IPS DF 6.9 (cell line): ENCODE measurements at regions not wholly inside any gene's neighbourhood (a gene's known extent, or its start where the extent isn't known, plus 50 kb on each side); places are given as distances from the start of the nearest gene placed in this dataset.

ENCODE experiments used
- DNase-seq: peaks from one replicate; pipeline ENCODE4 v3.0.0-alpha.2; 2013; ENCODE audit warnings: low read depth, low spot score
- H3K27ac ChIP-seq: one replicate; pipeline ENCODE4 v1.5.1; 2013; ENCODE audit warnings: low read length, control low read depth
- H3K27me3 ChIP-seq: 2 replicates; pipeline ENCODE4 v1.6.1; 2013; ENCODE audit warnings: mild to moderate bottlenecking, low read length; ENCODE audit not compliant: control insufficient read depth, insufficient read depth
- H3K36me3 ChIP-seq: 2 replicates; pipeline ENCODE4 v1.6.1; 2013; ENCODE audit warnings: low read length; ENCODE audit not compliant: control insufficient read depth, insufficient read depth
- H3K4me1 ChIP-seq: 2 replicates; pipeline ENCODE4 v1.6.1; 2013; ENCODE audit warnings: low read length; ENCODE audit not compliant: control insufficient read depth, insufficient read depth
- H3K4me3 ChIP-seq: 2 replicates; pipeline ENCODE4 v1.5.1; 2013; ENCODE audit warnings: mild to moderate bottlenecking, low read length
- H3K9me3 ChIP-seq: 2 replicates; pipeline ENCODE4 v1.6.1; 2013; ENCODE audit warnings: low read length, inconsistent platforms; ENCODE audit not compliant: control insufficient read depth, insufficient read depth
- WGBS: extraction: QIAGEN DNeasy Blood & Tissue Kit; methylation state at CpG from one replicate; pipeline ENCODE4 v1.1.7; 2013; ENCODE audit warnings: mixed read lengths, missing lambda C conversion rate; ENCODE audit not compliant: insufficient read length, insufficient coverage; 5-methylcytosine and 5-hydroxymethylcytosine counted together

- H3K27me3 ChIP-seq: no peaks in the 10 kb centered on the region
- H3K9me3 ChIP-seq: no peaks in the 10 kb centered on the region
- H3K36me3 ChIP-seq: no peaks in the 10 kb centered on the region
- H3K27ac ChIP-seq: no peak overlapping the region
- no CpG with 5 or more reads among the region's 21 CpGs for WGBS
- DNase-seq: no peak
- H3K4me3 ChIP-seq: no peak overlapping the region
- H3K4me1 ChIP-seq: peaks cover 3% of the 10 kb centered on the region
Measured at GRCh38 chr15:70252056-70252950, 154.6 kb upstream of the TLE3 start.

GRCh38 chr15:70251246-70251990, 153.7 kb upstream of the TLE3 start:
- Histone ChIP-seq H3K9me3 (no peaks in the 10 kb centered on the region), H3K36me3 (no peaks in the 10 kb centered on the region), H3K4me1 (peaks cover 3% of the 10 kb centered on the region), H3K27ac (no peak overlapping the region), H3K4me3 (no peak overlapping the region), H3K27me3 (no peaks in the 10 kb centered on the region)
- WGBS: no CpG with 5 or more reads among the region's 11 CpGs
- no peak for DNase-seq

- no CpG with 5 or more reads among the region's 27 CpGs for WGBS
- H3K9me3 ChIP-seq: no peaks in the 10 kb centered on the region
- no peak for DNase-seq
- no peak overlapping the region for H3K4me3 ChIP-seq
- H3K4me1 ChIP-seq: peaks cover 3% of the 10 kb centered on the region
- no peaks in the 10 kb centered on the region for H3K36me3 ChIP-seq
- no peak overlapping the region for H3K27ac ChIP-seq
- no peaks in the 10 kb centered on the region for H3K27me3 ChIP-seq
Measured at GRCh38 chr15:70250208-70251201, 152.8 kb upstream of the TLE3 start.

- peaks cover 3% of the 10 kb centered on the region for H3K4me1 ChIP-seq
- H3K27me3 ChIP-seq: no peaks in the 10 kb centered on the region
- DNase-seq: no peak
- no CpG with 5 or more reads among the region's 6 CpGs for WGBS
- H3K27ac ChIP-seq: no peak overlapping the region
- no peaks in the 10 kb centered on the region for H3K36me3 ChIP-seq
- no peaks in the 10 kb centered on the region for H3K9me3 ChIP-seq
- no peak overlapping the region for H3K4me3 ChIP-seq
Measured at GRCh38 chr15:70249616-70250015, 151.9 kb upstream of the TLE3 start.

- no peaks in the 10 kb centered on the region for H3K27me3 ChIP-seq
- H3K36me3 ChIP-seq: no peaks in the 10 kb centered on the region
- no peak overlapping the region for H3K27ac ChIP-seq
- no peaks in the 10 kb centered on the region for H3K9me3 ChIP-seq
- H3K4me1 ChIP-seq: peaks cover 3% of the 10 kb centered on the region
- peak; percentile 33 for DNase-seq
- no CpG with 5 or more reads among the region's 12 CpGs for WGBS
- H3K4me3 ChIP-seq: no peak overlapping the region
Measured at GRCh38 chr15:70248116-70249025, 150.7 kb upstream of the TLE3 start.

GRCh38 chr15:70247281-70247680, 149.6 kb upstream of the TLE3 start:
- no peak overlapping the region for H3K27ac ChIP-seq
- no CpG with 5 or more reads among the region's 6 CpGs for WGBS
- no peaks in the 10 kb centered on the region for H3K27me3 ChIP-seq
- H3K4me3 ChIP-seq: no peak overlapping the region
- no peaks in the 10 kb centered on the region for H3K36me3 ChIP-seq
- no peak for DNase-seq
- peaks cover 3% of the 10 kb centered on the region for H3K4me1 ChIP-seq
- no peaks in the 10 kb centered on the region for H3K9me3 ChIP-seq

- H3K4me1 ChIP-seq: peaks cover 3% of the 10 kb centered on the region
- H3K27me3 ChIP-seq: no peaks in the 10 kb centered on the region
- H3K27ac ChIP-seq: no peak overlapping the region
- no peak for DNase-seq
- H3K36me3 ChIP-seq: no peaks in the 10 kb centered on the region
- H3K9me3 ChIP-seq: no peaks in the 10 kb centered on the region
- H3K4me3 ChIP-seq: no peak overlapping the region
- no CpG with 5 or more reads among the region's 8 CpGs for WGBS
Measured at GRCh38 chr15:70246623-70247220, 149.0 kb upstream of the TLE3 start.

GRCh38 chr15:70245932-70246622, 148.4 kb upstream of the TLE3 start:
- Histone ChIP-seq H3K36me3 (no peaks in the 10 kb centered on the region), H3K4me1 (peaks cover 3% of the 10 kb centered on the region), H3K27ac (no peak overlapping the region), H3K27me3 (no peaks in the 10 kb centered on the region), H3K9me3 (no peaks in the 10 kb centered on the region), H3K4me3 (no peak overlapping the region)
- no peak for DNase-seq
- no CpG with 5 or more reads among the region's 12 CpGs for WGBS
